Trophoblast cell (in vitro differentiated cells and primary cell): ENCODE measurements at regions not wholly inside any gene's neighbourhood (a gene's known extent, or its start where the extent isn't known, plus 50 kb on each side); places are given as distances from the start of the nearest gene placed in this dataset.
A peak's percentile ranks its signal among the peaks of the same experiment; 100 is the strongest.

Experiments used
- DNase-seq, 2 donors: peaks; one replicate each; pipeline ENCODE4 v3.0.0-alpha.2; 2016
- H2AFZ ChIP-seq: 2 replicates; pipeline ENCODE4 v1.6.1; 2013; ENCODE audit warnings: low read length, moderate library complexity, mild to moderate bottlenecking; ENCODE audit not compliant: insufficient read depth, poor library complexity
- H2AK5ac ChIP-seq: 2 replicates; pipeline ENCODE4 v1.6.1; 2013; ENCODE audit warnings: mild to moderate bottlenecking, low read length
- H2BK120ac ChIP-seq: 2 replicates; pipeline ENCODE4 v1.6.1; 2013; ENCODE audit warnings: low read length, mild to moderate bottlenecking, moderate library complexity; ENCODE audit not compliant: insufficient read depth, poor library complexity
- H2BK12ac ChIP-seq: 2 replicates; pipeline ENCODE4 v1.6.1; 2013; ENCODE audit warnings: mild to moderate bottlenecking, low read length, moderate library complexity
- H2BK5ac ChIP-seq: 2 replicates; pipeline ENCODE4 v1.6.1; 2013; ENCODE audit warnings: low read length, low read depth, moderate library complexity, mild to moderate bottlenecking; ENCODE audit not compliant: poor library complexity
- H3K14ac ChIP-seq: 2 replicates; pipeline ENCODE4 v1.6.1; 2013; ENCODE audit warnings: mild to moderate bottlenecking, low read length
- H3K18ac ChIP-seq: 2 replicates; pipeline ENCODE4 v1.6.1; 2013; ENCODE audit warnings: mild to moderate bottlenecking, low read length
- H3K23ac ChIP-seq: 2 replicates; pipeline ENCODE4 v1.6.1; 2013; ENCODE audit warnings: low read length
- H3K27ac ChIP-seq: 2 replicates; pipeline ENCODE4 v1.5.1; 2013; ENCODE audit warnings: low read depth, mild to moderate bottlenecking, inconsistent platforms, low read length, moderate library complexity
- H3K27me3 ChIP-seq: 2 replicates; pipeline ENCODE4 v1.6.1; 2013; ENCODE audit warnings: inconsistent platforms, mild to moderate bottlenecking, low read length, moderate library complexity; ENCODE audit not compliant: insufficient read depth
- H3K36me3 ChIP-seq, 2 experiments: 1 replicate in 1 of 2; 2 replicates in 1 of 2; pipeline ENCODE4 v1.6.1; 2013; ENCODE audit warnings: low read length in 2 of 2, mild to moderate bottlenecking in 2 of 2, moderate library complexity in 1 of 2; ENCODE audit not compliant: insufficient read depth in 2 of 2, control insufficient read depth in 1 of 2
- H3K4ac ChIP-seq: 2 replicates; pipeline ENCODE4 v1.6.1; 2013; ENCODE audit warnings: low read depth, mild to moderate bottlenecking, low read length, moderate library complexity
- H3K4me1 ChIP-seq, 2 experiments: 1 replicate in 1 of 2; 2 replicates in 1 of 2; pipeline ENCODE4 v1.6.1; 2013; ENCODE audit warnings: low read length in 2 of 2, mild to moderate bottlenecking in 2 of 2, moderate library complexity in 1 of 2; ENCODE audit not compliant: insufficient read depth in 2 of 2, control insufficient read depth in 1 of 2
- H3K4me2 ChIP-seq: 2 replicates; pipeline ENCODE4 v1.6.1; 2013; ENCODE audit warnings: inconsistent platforms, mild to moderate bottlenecking, low read length, moderate library complexity
- H3K4me3 ChIP-seq: 2 replicates; pipeline ENCODE4 v1.5.1; 2013; ENCODE audit warnings: mild to moderate bottlenecking, low read depth, low read length, inconsistent platforms
- H3K79me1 ChIP-seq: one replicate; pipeline ENCODE4 v1.6.1; 2013; ENCODE audit warnings: low read length
- H3K79me2 ChIP-seq: 2 replicates; pipeline ENCODE4 v1.6.1; 2013; ENCODE audit warnings: low read length, mild to moderate bottlenecking; ENCODE audit not compliant: control insufficient read depth, insufficient read depth, poor library complexity
- H3K9ac ChIP-seq: 2 replicates; pipeline ENCODE4 v1.6.1; 2013; ENCODE audit warnings: mild to moderate bottlenecking, low read length
- H3K9me3 ChIP-seq: 2 replicates; pipeline ENCODE4 v1.6.1; 2013; ENCODE audit warnings: low read depth, mild to moderate bottlenecking, control low read depth, inconsistent platforms, low read length; ENCODE audit not compliant: insufficient read depth
- H4K12ac ChIP-seq: 2 replicates; pipeline ENCODE4 v1.6.1; 2013; ENCODE audit warnings: low read depth, mild to moderate bottlenecking, low read length, moderate library complexity
- H4K8ac ChIP-seq: 2 replicates; pipeline ENCODE4 v1.6.1; 2013; ENCODE audit warnings: low read depth, mild to moderate bottlenecking, low read length, moderate library complexity
- H4K91ac ChIP-seq: one replicate; pipeline ENCODE4 v1.6.1; 2013; ENCODE audit warnings: low read depth, mild to moderate bottlenecking, low read length, moderate library complexity
- WGBS: extraction: QIAGEN DNeasy Blood & Tissue Kit; methylation state at CpG from one replicate; pipeline ENCODE4 v1.1.7; 2013; ENCODE audit warnings: missing lambda C conversion rate; ENCODE audit not compliant: insufficient read length, insufficient coverage; ENCODE audit errors: extremely low coverage; 5-methylcytosine and 5-hydroxymethylcytosine counted together

GRCh38 chr6:19465256-19465655, 371.9 kb upstream of the ID4 start:
- H2AFZ ChIP-seq: no peak overlapping the region
- no peaks in the 10 kb centered on the region for H3K79me1 ChIP-seq
- no peak overlapping the region for H4K91ac ChIP-seq
- no peak overlapping the region for H3K4ac ChIP-seq
- DNase-seq: no peak
- no peaks in the 10 kb centered on the region for H3K79me2 ChIP-seq
- no peak overlapping the region for H3K14ac ChIP-seq
- H3K18ac ChIP-seq: no peak overlapping the region
- H3K27me3 ChIP-seq: no peaks in the 10 kb centered on the region
- no peak overlapping the region for H3K4me3 ChIP-seq
- H3K36me3 ChIP-seq: no peaks in the 10 kb centered on the region
- no peak overlapping the region for H3K9ac ChIP-seq
- no peak overlapping the region for H2BK120ac ChIP-seq
- H3K23ac ChIP-seq: no peak overlapping the region
- no peak overlapping the region for H2BK12ac ChIP-seq
- H3K27ac ChIP-seq: no peak overlapping the region
- WGBS: no CpG with 5 or more reads among the region's 10 CpGs
- H3K4me1 ChIP-seq: no peaks in the 10 kb centered on the region
- H4K12ac ChIP-seq: no peak overlapping the region
- H2BK5ac ChIP-seq: no peak overlapping the region
- H2AK5ac ChIP-seq: no peak overlapping the region
- H4K8ac ChIP-seq: no peak overlapping the region
- no peak overlapping the region for H3K4me2 ChIP-seq
- no peaks in the 10 kb centered on the region for H3K9me3 ChIP-seq

DNA sequence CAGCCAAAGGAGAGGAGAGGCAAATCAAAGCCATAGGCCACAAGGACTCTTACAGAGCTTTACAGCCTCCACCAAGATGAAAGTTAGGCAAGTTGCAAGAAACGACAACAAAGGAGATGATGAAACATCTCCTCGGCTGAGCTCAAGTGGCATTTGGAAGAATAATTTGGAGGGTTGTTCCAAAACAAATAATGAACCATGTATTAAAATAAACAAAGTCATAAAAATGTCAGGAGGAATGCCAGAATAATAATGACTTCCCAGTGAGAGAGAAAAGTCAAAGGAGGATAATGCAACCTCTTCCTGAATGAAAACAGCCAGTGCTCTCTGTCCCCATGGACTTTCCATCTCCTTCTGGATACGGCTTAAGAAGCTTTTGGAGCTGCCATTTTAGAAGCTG, 371.4 kb upstream of the ID4 start:
- DNase-seq: no peak
- no peak overlapping the region for H3K14ac ChIP-seq
- H3K4me2 ChIP-seq: no peak overlapping the region
- H3K9ac ChIP-seq: no peak overlapping the region
- H3K23ac ChIP-seq: no peak overlapping the region
- no peak overlapping the region for H3K27ac ChIP-seq
- no peak overlapping the region for H2BK5ac ChIP-seq
- no peaks in the 10 kb centered on the region for H3K9me3 ChIP-seq
- H3K27me3 ChIP-seq: no peaks in the 10 kb centered on the region
- H4K8ac ChIP-seq: no peak overlapping the region
- no peak overlapping the region for H3K4ac ChIP-seq
- no peaks in the 10 kb centered on the region for H3K79me1 ChIP-seq
- H3K4me3 ChIP-seq: no peak overlapping the region
- no peaks in the 10 kb centered on the region for H3K79me2 ChIP-seq
- no CpG with 5 or more reads among the region's 3 CpGs for WGBS
- H2BK120ac ChIP-seq: no peak overlapping the region
- no peak overlapping the region for H4K91ac ChIP-seq
- H2AFZ ChIP-seq: no peak overlapping the region
- H3K4me1 ChIP-seq: no peaks in the 10 kb centered on the region
- no peak overlapping the region for H4K12ac ChIP-seq
- no peak overlapping the region for H2BK12ac ChIP-seq
- H3K18ac ChIP-seq: no peak overlapping the region
- H2AK5ac ChIP-seq: no peak overlapping the region
- no peaks in the 10 kb centered on the region for H3K36me3 ChIP-seq

GRCh38 chr6:19470333-19470732, 366.8 kb upstream of the ID4 start:
- Histone ChIP-seq H3K9me3 (peaks cover 5% of the 10 kb centered on the region), H3K4me2 (peak overlapping the region; percentile 18), H3K14ac (no peak overlapping the region), H3K36me3 (no peaks in the 10 kb centered on the region), H3K27me3 (no peaks in the 10 kb centered on the region), H4K91ac (no peak overlapping the region), H3K18ac (no peak overlapping the region), H3K4me1 (peaks cover 0 to 2% of the 10 kb centered on the region in 2 experiments), H3K4ac (no peak overlapping the region), H2BK5ac (no peak overlapping the region), H3K4me3 (peak overlapping the region; percentile 1), H3K79me1 (no peaks in the 10 kb centered on the region), H3K9ac (no peak overlapping the region), H2BK12ac (no peak overlapping the region), H3K27ac (no peak overlapping the region), H3K79me2 (no peaks in the 10 kb centered on the region), H4K8ac (no peak overlapping the region), H2AK5ac (no peak overlapping the region), H4K12ac (no peak overlapping the region), H2BK120ac (no peak overlapping the region), H3K23ac (peak overlapping the region; percentile 37), H2AFZ (no peak overlapping the region)
- no peak for DNase-seq
- WGBS: 100% methylated on average over 1 of the region's 7 CpGs

GRCh38 chr6:19472153-19472552, 365.0 kb upstream of the ID4 start:
- Histone ChIP-seq H3K14ac (no peak overlapping the region), H3K79me2 (no peaks in the 10 kb centered on the region), H2BK120ac (no peak overlapping the region), H3K27me3 (no peaks in the 10 kb centered on the region), H4K12ac (no peak overlapping the region), H2AFZ (no peak overlapping the region), H3K4me3 (no peak overlapping the region), H2AK5ac (no peak overlapping the region), H4K8ac (no peak overlapping the region), H4K91ac (no peak overlapping the region), H3K4me1 (peaks cover 0 to 4% of the 10 kb centered on the region in 2 experiments), H3K36me3 (no peaks in the 10 kb centered on the region), H2BK5ac (no peak overlapping the region), H3K27ac (no peak overlapping the region), H3K4ac (no peak overlapping the region), H3K4me2 (no peak overlapping the region), H3K18ac (no peak overlapping the region), H3K9me3 (peaks cover 6% of the 10 kb centered on the region), H3K9ac (no peak overlapping the region), H3K23ac (no peak overlapping the region), H2BK12ac (no peak overlapping the region), H3K79me1 (peaks cover 2% of the 10 kb centered on the region)
- peak; percentile 99 to 100 for DNase-seq
- no CpG with 5 or more reads among the region's 4 CpGs for WGBS
